DND-41 (cell line): ENCODE measurements at regions not wholly inside any gene's neighbourhood (a gene's known extent, or its start where the extent isn't known, plus 50 kb on each side); places are given as distances from the start of the nearest gene placed in this dataset.
A peak's percentile ranks its signal among the peaks of the same experiment; 100 is the strongest.

ENCODE experiments used
- ATAC-seq: fragments of 200-7000 bp; cut with Tn5 transposase; 3 replicates; pipeline ENCODE4 v1.9.1; 2021; ENCODE audit warnings: low read depth; ENCODE audit not compliant: insufficient read depth
- DNase-seq: peaks from one replicate; pipeline ENCODE4 v3.0.0-alpha.2; 2020
- H2AFZ ChIP-seq: 2 replicates; pipeline ENCODE4 v1.6.0; 2012; ENCODE audit warnings: low read depth, low read length
- H3K27ac ChIP-seq: 2 replicates; pipeline ENCODE4 v1.5.1; 2012; ENCODE audit warnings: low read length, inconsistent platforms
- H3K27me3 ChIP-seq: fragments of 200-600 bp; sonication (generic); 2 replicates; pipeline ENCODE4 v1.6.0; 2012; ENCODE audit warnings: low read length, mild to moderate bottlenecking, inconsistent platforms; ENCODE audit not compliant: insufficient read depth, poor library complexity
- H3K36me3 ChIP-seq: 2 replicates; pipeline ENCODE4 v1.5.1; 2012; ENCODE audit warnings: low read length, inconsistent platforms; ENCODE audit not compliant: insufficient read depth
- H3K4me1 ChIP-seq: 2 replicates; pipeline ENCODE4 v1.5.1; 2012; ENCODE audit warnings: mild to moderate bottlenecking, low read length; ENCODE audit not compliant: insufficient read depth
- H3K4me2 ChIP-seq: 2 replicates; pipeline ENCODE4 v1.6.0; 2012; ENCODE audit warnings: mild to moderate bottlenecking, moderate library complexity, low read length, inconsistent platforms; ENCODE audit not compliant: insufficient read depth
- H3K4me3 ChIP-seq, 2 experiments: fragments of 200-600 bp in 1 of 2; shearing (Covaris generic) in 1 of 2; 2 replicates each; pipeline ENCODE4 v1.5.1; 2012 to 2016; ENCODE audit warnings: inconsistent platforms in 2 of 2, low read length in 2 of 2, mild to moderate bottlenecking in 2 of 2, low read depth in 1 of 2, moderate library complexity in 1 of 2
- H3K79me2 ChIP-seq: 2 replicates; pipeline ENCODE4 v1.6.0; 2012; ENCODE audit warnings: low read length, inconsistent platforms; ENCODE audit not compliant: insufficient read depth
- H3K9ac ChIP-seq: 2 replicates; pipeline ENCODE4 v1.6.0; 2012; ENCODE audit warnings: low read depth, mild to moderate bottlenecking, inconsistent platforms, low read length, moderate library complexity
- H3K9me3 ChIP-seq: 2 replicates; pipeline ENCODE4 v1.5.1; 2012; ENCODE audit warnings: low read length, moderate library complexity, mild to moderate bottlenecking, inconsistent platforms; ENCODE audit not compliant: insufficient read depth, severe bottlenecking
- H4K20me1 ChIP-seq: 2 replicates; pipeline ENCODE4 v1.6.0; 2012; ENCODE audit warnings: low read length; ENCODE audit not compliant: insufficient read depth
- CTCF ChIP-seq: IDR thresholded peaks from 2 replicates; pipeline ENCODE4 v1.5.1; 2012; ENCODE audit warnings: borderline replicate concordance, low read length, moderate library complexity, mild to moderate bottlenecking; ENCODE audit not compliant: poor library complexity, severe bottlenecking; ENCODE audit errors: extremely low read depth
- EZH2 ChIP-seq: IDR thresholded peaks from 3 replicates; pipeline ENCODE4 v1.6.1; 2012; ENCODE audit warnings: borderline replicate concordance, low read depth, mild to moderate bottlenecking, moderate library complexity, low read length, inconsistent platforms; ENCODE audit not compliant: severe bottlenecking

- Histone ChIP-seq H3K9me3 (no peaks in the 10 kb centered on the region), H4K20me1 (no peaks in the 10 kb centered on the region), H3K79me2 (no peaks in the 10 kb centered on the region), H3K9ac (no peak overlapping the region), H2AFZ (no peak overlapping the region), H3K27ac (no peak overlapping the region), H3K4me2 (no peak overlapping the region), H3K4me3 (no peak overlapping the region), H3K4me1 (no peaks in the 10 kb centered on the region), H3K36me3 (no peaks in the 10 kb centered on the region), H3K27me3 (no peaks in the 10 kb centered on the region)
- DNase-seq (no peak), ATAC-seq (no peak)
- no peak for TF ChIP-seq CTCF
- no peak for TF ChIP-seq EZH2
Observed at GRCh38 chr6:82588859-82589412, 225.3 kb downstream of the TPBG start.

GRCh38 chr6:82589509-82590206 lies 226.0 kb downstream of the TPBG start:
- no peak overlapping the region for H2AFZ ChIP-seq
- no peak overlapping the region for H3K4me2 ChIP-seq
- ATAC-seq = peak; percentile 52; the same call in 1 of the 3 replicates
- TF ChIP-seq CTCF (no peak), EZH2 (no peak)
- no peaks in the 10 kb centered on the region for H3K9me3 ChIP-seq
- H3K9ac ChIP-seq = no peak overlapping the region
- no peaks in the 10 kb centered on the region for H3K36me3 ChIP-seq
- H3K4me3 ChIP-seq = no peak overlapping the region
- H3K27ac ChIP-seq = no peak overlapping the region
- H3K27me3 ChIP-seq = no peaks in the 10 kb centered on the region
- no peaks in the 10 kb centered on the region for H4K20me1 ChIP-seq
- no peaks in the 10 kb centered on the region for H3K4me1 ChIP-seq
- no peak for DNase-seq
- no peaks in the 10 kb centered on the region for H3K79me2 ChIP-seq

- Histone ChIP-seq H2AFZ (no peak overlapping the region), H3K4me1 (no peaks in the 10 kb centered on the region), H3K4me2 (no peak overlapping the region), H3K27me3 (no peaks in the 10 kb centered on the region), H3K9ac (no peak overlapping the region), H3K36me3 (no peaks in the 10 kb centered on the region), H3K9me3 (no peaks in the 10 kb centered on the region), H4K20me1 (no peaks in the 10 kb centered on the region), H3K4me3 (no peak overlapping the region), H3K27ac (no peak overlapping the region), H3K79me2 (no peaks in the 10 kb centered on the region)
- ATAC-seq = no peak
- DNase-seq = no peak
- TF ChIP-seq CTCF (no peak), EZH2 (no peak)
Observed at GRCh38 chr6:82597201-82597600, 233.6 kb downstream of the TPBG start.
